Pancreas (tissue), 10 donors: ENCODE measurements at regions not wholly inside any gene's neighbourhood (a gene's known extent, or its start where the extent isn't known, plus 50 kb on each side); places are given as distances from the start of the nearest gene placed in this dataset.

Experiments
- ATAC-seq, 4 donors: fragments of 200-7000 bp; cut with Tn5 transposase; one replicate each; pipeline versions ENCODE4 v1.8.0 to v1.9.1; 2020; ENCODE audit warnings: mild to moderate bottlenecking in 4 of 4, moderate library complexity in 4 of 4
- DNase-seq, 6 donors: peaks; one replicate each; pipeline ENCODE4 v3.0.0-alpha.2; 2020
- FAIRE-seq: peaks from 2 replicates; lab custom pipeline; 2012; peaks lifted over from hg19 to GRCh38; lab: Jason Lieb, UNC
- H3K27ac ChIP-seq, 4 donors: fragments of 200-600 bp; sonication (generic); 1 replicate in 3 of 4; 2 replicates in 1 of 4; pipeline versions ENCODE4 v1.5.0 to v1.8.0; 2020
- H3K27me3 ChIP-seq, 4 donors: fragments of 200-600 bp; one replicate each; pipeline ENCODE4 v1.8.0; 2021
- H3K36me3 ChIP-seq, 3 donors: fragments of 200-600 bp; sonication (generic) in 1 of 3; one replicate each; pipeline versions ENCODE4 v1.5.0 to v1.8.0; 2020 to 2021
- H3K4me1 ChIP-seq, 3 donors: fragments of 200-600 bp; one replicate each; pipeline ENCODE4 v1.8.0; 2021
- H3K4me3 ChIP-seq, 4 donors: fragments of 200-600 bp; sonication (generic) in 2 of 4; one replicate each; pipeline versions ENCODE4 v1.5.0 to v1.8.0; 2020 to 2021
- H3K9me3 ChIP-seq, 4 donors: fragments of 200-600 bp; one replicate each; pipeline ENCODE4 v1.8.0; 2021
- CTCF ChIP-seq, 4 donors: fragments of 200-600 bp; sonication (generic) in 3 of 4; IDR thresholded peaks; one replicate each; pipeline versions ENCODE4 v1.5.0 to v1.8.0; 2021; ENCODE audit warnings: antibody characterized with exemption in 4 of 4
- WGBS, 2 donors: extraction: QIAGEN DNeasy Blood & Tissue Kit; methylation state at CpG; one replicate each; pipeline ENCODE4 v1.1.7; 2013; 5-methylcytosine and 5-hydroxymethylcytosine counted together
- intact Hi-C, 3 donors: fragments of 100-400 bp; cut with DNase I; formaldehyde crosslinking; loops; one replicate each; pipeline versions ENCODE4 v1.11.1 to v1.14.2; 2022
- donor health status: healthy with polysubstance abuse.
- donor health status: DM: no; HTN: no; CAD: no; lungs with moderate emphysema.
- donor health status: DM: no; HTN: no; CAD: no.
- donor health status: control.
- donor health status: control.
- donor health status: Bipolar disorder and iron deficiency.
- donor health status: DM: yes; HTN: yes; CAD: no.
- donor health status: DM: no; HTN: no; CAD: no.
- donor health status: DM: no; HTN: no; CAD: no.
- donor health status: DM: yes; HTN: yes; CAD: no.

- no peak for FAIRE-seq
- no peak for DNase-seq
- intact Hi-C loops, result no loop called here
Measured at GRCh38 chr6:22738194-22738593, 168.8 kb downstream of the HDGFL1 start.

GRCh38 chr6:22747571-22747970 lies 178.2 kb downstream of the HDGFL1 start:
- Histone ChIP-seq H3K27ac (no peak overlapping the region), H3K4me3 (no peak overlapping the region), H3K9me3 (no peaks in the 10 kb centered on the region), H3K27me3 (peaks cover 0 to 5% (median 0%) of the 10 kb centered on the region in 4 donors), H3K4me1 (no peaks in the 10 kb centered on the region), H3K36me3 (no peaks in the 10 kb centered on the region)
- TF ChIP-seq CTCF (IDR thresholded peaks at IDR 0.05), result no peak
- WGBS, 2 donors, result 39 to 95% methylated on average over 1 of the region's 1 CpG
- ATAC-seq (no peak), DNase-seq (no peak), FAIRE-seq (no peak)
- intact Hi-C loops, result no loop called here

More at GRCh38 chr6:22738194-22738593, 168.8 kb downstream of the HDGFL1 start:
- TF ChIP-seq CTCF (IDR thresholded peaks at IDR 0.05), result no peak
- no peak for ATAC-seq
- no peak overlapping the region for H3K4me3 ChIP-seq
- H3K36me3 ChIP-seq, result no peaks in the 10 kb centered on the region
- no peak overlapping the region for H3K27ac ChIP-seq
- H3K4me1 ChIP-seq, result no peaks in the 10 kb centered on the region
- H3K9me3 ChIP-seq, result no peaks in the 10 kb centered on the region
- H3K27me3 ChIP-seq, result no peaks in the 10 kb centered on the region
- WGBS, 2 donors, result 79 to 85% methylated on average over 6 of the region's 6 CpGs

- no peak for FAIRE-seq
- no peaks in the 10 kb centered on the region for H3K4me1 ChIP-seq
- 63 to 67% methylated on average over 4 of the region's 4 CpGs for WGBS, 2 donors
Measured at GRCh38 chr6:22748681-22749080, 179.3 kb downstream of the HDGFL1 start.

GRCh38 chr6:22749696-22750095 lies 180.3 kb downstream of the HDGFL1 start:
- ATAC-seq (no peak), DNase-seq (no peak), FAIRE-seq (no peak)
- 69 to 71% methylated on average over 3 of the region's 3 CpGs for WGBS, 2 donors
- no peaks in the 10 kb centered on the region for H3K4me1 ChIP-seq
- H3K4me3 ChIP-seq, result no peak overlapping the region
- no peaks in the 10 kb centered on the region for H3K36me3 ChIP-seq
- H3K9me3 ChIP-seq, result no peaks in the 10 kb centered on the region
- H3K27me3 ChIP-seq, result no peaks in the 10 kb centered on the region
- TF ChIP-seq CTCF (IDR thresholded peaks at IDR 0.05), result no peak
- intact Hi-C loops, result no loop called here
- no peak overlapping the region for H3K27ac ChIP-seq

More at GRCh38 chr6:22748681-22749080, 179.3 kb downstream of the HDGFL1 start:
- no peak overlapping the region for H3K4me3 ChIP-seq
- ATAC-seq (no peak), DNase-seq (no peak)
- intact Hi-C loops, result no loop called here
- peaks cover 0 to 4% (median 0%) of the 10 kb centered on the region in 4 donors for H3K27me3 ChIP-seq
- TF ChIP-seq CTCF (IDR thresholded peaks at IDR 0.05), result no peak
- H3K9me3 ChIP-seq, result no peaks in the 10 kb centered on the region
- no peaks in the 10 kb centered on the region for H3K36me3 ChIP-seq
- no peak overlapping the region for H3K27ac ChIP-seq

GRCh38 chr6:22751223-22751622 lies 181.9 kb downstream of the HDGFL1 start:
- H3K36me3 ChIP-seq, result no peaks in the 10 kb centered on the region
- 80 to 89% methylated on average over 2 of the region's 2 CpGs for WGBS, 2 donors
- no peak for TF ChIP-seq CTCF (IDR thresholded peaks at IDR 0.05)
- intact Hi-C loops, result no loop called here
- ATAC-seq, result no peak
- H3K9me3 ChIP-seq, result no peaks in the 10 kb centered on the region
- no peak overlapping the region for H3K4me3 ChIP-seq
- H3K4me1 ChIP-seq, result no peaks in the 10 kb centered on the region
- H3K27ac ChIP-seq, result no peak overlapping the region
- FAIRE-seq, result no peak
- no peaks in the 10 kb centered on the region for H3K27me3 ChIP-seq
- no peak for DNase-seq
